Common myeloid progenitor, CD34-positive (primary cell): ENCODE measurements at regions not wholly inside any gene's neighbourhood (a gene's known extent, or its start where the extent isn't known, plus 50 kb on each side); places are given as distances from the start of the nearest gene placed in this dataset.
"Not testable (repeated sequence)": the region's sequence is repeated elsewhere in the genome, so short reads cannot be mapped to it uniquely, and the experiment has no call there.

Source experiments
- CTCF ChIA-PET: fragments of 350-600 bp; sonication (Branson Sonifier 250); formaldehyde crosslinking; loops from one replicate; lab custom pipeline; 2021; ENCODE audit warnings: antibody characterized with exemption; lab: Charles Lee
- POLR2A ChIA-PET: fragments of 350-600 bp; sonication (Branson Sonifier 250); formaldehyde crosslinking; loops from one replicate; lab custom pipeline; 2021; ENCODE audit warnings: antibody characterized with exemption; lab: Charles Lee
- DNase-seq, 3 donors: peaks; one replicate each; pipeline versions ENCODE4 v3.0.0 to v3.0.0-alpha.2; 2013
- H3K27ac ChIP-seq, 2 experiments: 1 replicate in 1 of 2; 2 replicates in 1 of 2; pipeline ENCODE4 v1.7.0; 2013; ENCODE audit warnings: inconsistent platforms in 2 of 2, low read length in 2 of 2, mild to moderate bottlenecking in 2 of 2, low read depth in 1 of 2, moderate library complexity in 1 of 2; ENCODE audit not compliant: severe bottlenecking in 2 of 2, insufficient read depth in 1 of 2, poor library complexity in 1 of 2
- H3K27me3 ChIP-seq, 5 experiments: replicated peaks in 2 of 5; 1 replicate in 3 of 5; 2 replicates in 2 of 5; pipeline versions ENCODE4 v1.6.1 to v1.7.0; 2013; ENCODE audit warnings: low read length in 4 of 5, mild to moderate bottlenecking in 2 of 5, moderate library complexity in 2 of 5, inconsistent platforms in 1 of 5; ENCODE audit not compliant: insufficient read depth in 5 of 5, control insufficient read depth in 4 of 5
- H3K36me3 ChIP-seq, 4 experiments: 1 replicate in 2 of 4; 2 replicates in 2 of 4; pipeline versions ENCODE4 v1.6.1 to v1.7.0; 2013; ENCODE audit warnings: low read length in 3 of 4, control low read depth in 1 of 4, mild to moderate bottlenecking in 1 of 4; ENCODE audit not compliant: control insufficient read depth in 4 of 4, insufficient read depth in 4 of 4
- H3K4me1 ChIP-seq, 4 experiments: 1 replicate in 3 of 4; 2 replicates in 1 of 4; pipeline versions ENCODE4 v1.6.1 to v1.7.1; 2013; ENCODE audit warnings: low read length in 3 of 4, mild to moderate bottlenecking in 3 of 4, control low read depth in 1 of 4, inconsistent platforms in 1 of 4, moderate library complexity in 1 of 4; ENCODE audit not compliant: control insufficient read depth in 4 of 4, insufficient read depth in 4 of 4; ENCODE audit errors: control extremely low read depth in 1 of 4
- H3K4me3 ChIP-seq, 7 experiments: 1 replicate in 4 of 7; 2 replicates in 3 of 7; pipeline versions ENCODE4 v1.5.1 to v1.7.0; 2013; ENCODE audit warnings: mild to moderate bottlenecking in 7 of 7, low read length in 6 of 7, moderate library complexity in 6 of 7, inconsistent platforms in 2 of 7, low read depth in 2 of 7, control low read depth in 1 of 7; ENCODE audit not compliant: insufficient read depth in 4 of 7, control insufficient read depth in 1 of 7; ENCODE audit errors: extremely low read depth in 1 of 7
- H3K9me3 ChIP-seq, 5 experiments: 1 replicate in 4 of 5; 2 replicates in 1 of 5; pipeline versions ENCODE4 v1.6.1 to v1.7.1; 2013; ENCODE audit warnings: low read length in 4 of 5, mild to moderate bottlenecking in 2 of 5, inconsistent platforms in 1 of 5, low read depth in 1 of 5, moderate library complexity in 1 of 5; ENCODE audit not compliant: control insufficient read depth in 4 of 5, insufficient read depth in 2 of 5; ENCODE audit errors: control extremely low read depth in 1 of 5
- WGBS: methylation state at CpG from one replicate; pipeline ENCODE4 v1.1.5; 2013; ENCODE audit not compliant: insufficient coverage; 5-methylcytosine and 5-hydroxymethylcytosine counted together

DNA sequence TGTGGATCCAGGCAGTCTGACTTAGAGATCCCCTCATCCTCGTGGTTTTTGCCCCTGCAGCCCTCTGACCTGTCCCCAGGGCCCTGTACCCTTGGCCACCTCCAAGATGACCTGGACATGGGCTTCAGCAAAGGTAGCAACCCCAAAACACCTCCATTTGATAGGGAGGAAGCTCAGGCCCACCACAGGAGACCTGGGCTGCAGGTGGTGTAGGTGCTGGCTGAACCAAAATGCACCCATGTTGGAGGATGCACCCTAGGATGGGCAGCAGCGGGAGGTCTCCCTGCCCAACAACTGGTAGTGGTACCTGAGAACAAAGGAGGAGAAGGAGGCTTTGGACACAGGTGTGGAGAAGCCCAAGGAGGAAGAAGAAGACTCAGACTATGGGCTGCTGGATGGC lies 188.7 kb downstream of the ZNF716 start:
- no peak for DNase-seq
- Histone ChIP-seq H3K36me3 (no peaks in the 10 kb centered on the region), H3K27me3 (no peaks in the 10 kb centered on the region), H3K27ac (no peak overlapping the region), H3K4me1 (no peaks in the 10 kb centered on the region), H3K4me3 (no peak overlapping the region), H3K9me3 (peaks cover 0 to 17% (median 4%) of the 10 kb centered on the region in 5 experiments)
- WGBS: 38% methylated on average over 2 of the region's 2 CpGs
- POLR2A ChIA-PET: no interaction called here
- CTCF ChIA-PET: no interaction called here

GRCh38 chr7:57641521-57642067 lies 191.6 kb downstream of the ZNF716 start:
- no peak overlapping the region for H3K4me3 ChIP-seq
- H3K27me3 ChIP-seq: no peaks in the 10 kb centered on the region
- WGBS: no CpG with 5 or more reads among the region's 5 CpGs

GRCh38 chr7:57642730-57643129 lies 192.8 kb downstream of the ZNF716 start:
- CTCF ChIA-PET: no interaction called here
- DNase-seq: no peak
- no CpG with 5 or more reads among the region's 4 CpGs for WGBS
- Histone ChIP-seq H3K9me3 (peaks cover 0 to 33% (median 9%) of the 10 kb centered on the region in 5 experiments), H3K4me1 (no peaks in the 10 kb centered on the region), H3K27ac (no peak overlapping the region), H3K27me3 (no peaks in the 10 kb centered on the region), H3K36me3 (no peaks in the 10 kb centered on the region), H3K4me3 (no peak overlapping the region)
- POLR2A ChIA-PET: no interaction called here

More at GRCh38 chr7:57641521-57642067, 191.6 kb downstream of the ZNF716 start:
- Histone ChIP-seq H3K36me3 (no peaks in the 10 kb centered on the region), H3K4me1 (no peaks in the 10 kb centered on the region), H3K27ac (no peak overlapping the region), H3K9me3 (peaks cover 0 to 24% (median 6%) of the 10 kb centered on the region in 5 experiments)
- CTCF ChIA-PET: no interaction called here
- DNase-seq: no peak
- POLR2A ChIA-PET: no interaction called here

- H3K4me3 ChIP-seq: no peak overlapping the region
- no peaks in the 10 kb centered on the region for H3K4me1 ChIP-seq
- H3K36me3 ChIP-seq: no peaks in the 10 kb centered on the region
- ChIA-PET CTCF (no interaction called here), POLR2A (no interaction called here)
- 90% methylated on average over 31 of the region's 32 CpGs for WGBS
- DNase-seq: no peak
- H3K27ac ChIP-seq: no peak overlapping the region
- peaks cover 0 to 45% (median 25%) of the 10 kb centered on the region in 5 experiments for H3K9me3 ChIP-seq
- no peaks in the 10 kb centered on the region for H3K27me3 ChIP-seq
These were observed 196.4 kb downstream of the ZNF716 start for GRCh38 chr7:57646219-57646900.

DNA sequence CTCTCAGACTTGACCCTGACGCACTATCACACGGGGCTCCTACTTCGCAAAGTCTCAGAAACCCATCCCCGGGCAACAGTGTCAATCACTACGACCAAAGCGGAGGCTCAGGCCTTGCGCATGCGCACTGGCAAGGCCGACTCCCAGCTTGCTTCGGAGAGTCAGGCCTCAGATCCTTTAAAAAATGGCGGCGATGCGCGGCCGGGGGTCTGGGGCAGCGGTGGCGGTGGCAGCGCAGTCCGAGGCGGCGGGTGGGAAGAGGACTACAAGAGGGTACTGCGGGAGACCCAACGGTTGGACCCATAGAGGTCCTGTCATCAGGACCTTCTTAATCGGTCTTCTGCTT lies 196.9 kb downstream of the ZNF716 start:
- no peaks in the 10 kb centered on the region for H3K4me1 ChIP-seq
- no peak overlapping the region for H3K4me3 ChIP-seq
- ChIA-PET POLR2A (no interaction called here), CTCF (no interaction called here)
- no peaks in the 10 kb centered on the region for H3K27me3 ChIP-seq
- H3K36me3 ChIP-seq: no peaks in the 10 kb centered on the region
- H3K27ac ChIP-seq: no peak overlapping the region
- 88% methylated on average over 20 of the region's 24 CpGs for WGBS
- peaks cover 0 to 45% (median 29%) of the 10 kb centered on the region in 5 experiments for H3K9me3 ChIP-seq
- DNase-seq: no peak

GRCh38 chr7:57650401-57650800 lies 200.4 kb downstream of the ZNF716 start:
- POLR2A ChIA-PET, DNase-seq, H3K4me1 ChIP-seq, H3K36me3 ChIP-seq, H3K27ac ChIP-seq, CTCF ChIA-PET, H3K27me3 ChIP-seq, H3K4me3 ChIP-seq: not testable (repeated sequence)
- WGBS: 88% methylated on average over 11 of the region's 17 CpGs
- H3K9me3 ChIP-seq: peaks cover 0 to 53% (median 36%) of the 10 kb centered on the region in 5 experiments

DNA sequence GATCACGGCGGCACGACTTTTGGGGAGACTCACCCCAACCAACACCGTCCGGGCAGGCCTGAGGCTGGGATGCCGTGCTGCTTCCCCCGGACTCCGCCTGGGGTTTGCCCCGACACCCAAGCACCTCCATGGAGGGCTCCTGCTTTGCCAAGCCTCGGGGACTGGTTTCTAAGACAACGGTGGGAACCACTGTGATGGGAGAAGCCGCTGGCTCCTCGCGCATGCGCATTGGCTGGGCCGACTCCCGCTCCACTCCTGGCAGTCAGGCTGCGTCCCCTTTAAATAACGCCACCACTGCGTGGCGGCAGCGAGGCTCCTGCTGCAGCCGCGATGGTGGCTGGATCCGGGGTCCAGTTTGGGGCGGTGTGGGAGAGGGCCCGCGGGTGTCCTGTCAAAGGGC lies 201.0 kb downstream of the ZNF716 start:
- Histone ChIP-seq H3K4me3 (no peak overlapping the region), H3K9me3 (peaks cover 0 to 53% (median 36%) of the 10 kb centered on the region in 5 experiments), H3K27ac (no peak overlapping the region), H3K4me1 (no peaks in the 10 kb centered on the region), H3K27me3 (no peaks in the 10 kb centered on the region), H3K36me3 (no peaks in the 10 kb centered on the region)
- 80% methylated on average over 24 of the region's 28 CpGs for WGBS
- ChIA-PET CTCF (no interaction called here), POLR2A (no interaction called here)
- no peak for DNase-seq
